ENCODE measurements at regions not wholly inside any gene's neighbourhood (a gene's known extent, or its start where the extent isn't known, plus 50 kb on each side); places are given as distances from the start of the nearest gene placed in this dataset.

- in situ Hi-C loops (cut with MboI; ENCODE audit: low sequenced_read_pairs in 4 of 4), result no loop called here
- peaks cover 0 to 7% of the 10 kb centered on the region in 2 donors for H3K4me1 ChIP-seq
- DNase-seq (no peak), ATAC-seq (no peak)
- intact Hi-C loops (cut with DNase I; ENCODE audit: low total_unique reads), result no loop called here
- no peak overlapping the region for H3K27ac ChIP-seq
- no peaks in the 10 kb centered on the region for H3K9me3 ChIP-seq
- TF ChIP-seq POLR2A (IDR thresholded peaks at IDR 0.05), result no peak
- TF ChIP-seq, protein P1, sequence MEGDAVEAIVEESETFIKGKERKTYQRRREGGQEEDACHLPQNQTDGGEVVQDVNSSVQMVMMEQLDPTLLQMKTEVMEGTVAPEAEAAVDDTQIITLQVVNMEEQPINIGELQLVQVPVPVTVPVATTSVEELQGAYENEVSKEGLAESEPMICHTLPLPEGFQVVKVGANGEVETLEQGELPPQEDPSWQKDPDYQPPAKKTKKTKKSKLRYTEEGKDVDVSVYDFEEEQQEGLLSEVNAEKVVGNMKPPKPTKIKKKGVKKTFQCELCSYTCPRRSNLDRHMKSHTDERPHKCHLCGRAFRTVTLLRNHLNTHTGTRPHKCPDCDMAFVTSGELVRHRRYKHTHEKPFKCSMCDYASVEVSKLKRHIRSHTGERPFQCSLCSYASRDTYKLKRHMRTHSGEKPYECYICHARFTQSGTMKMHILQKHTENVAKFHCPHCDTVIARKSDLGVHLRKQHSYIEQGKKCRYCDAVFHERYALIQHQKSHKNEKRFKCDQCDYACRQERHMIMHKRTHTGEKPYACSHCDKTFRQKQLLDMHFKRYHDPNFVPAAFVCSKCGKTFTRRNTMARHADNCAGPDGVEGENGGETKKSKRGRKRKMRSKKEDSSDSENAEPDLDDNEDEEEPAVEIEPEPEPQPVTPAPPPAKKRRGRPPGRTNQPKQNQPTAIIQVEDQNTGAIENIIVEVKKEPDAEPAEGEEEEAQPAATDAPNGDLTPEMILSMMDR (IDR thresholded peaks at IDR 0.05 in 4 of 5, conservative IDR thresholded peaks at IDR 0.05 in 1 of 5), result no peak
- H3K36me3 ChIP-seq, result no peaks in the 10 kb centered on the region
- H3K4me3 ChIP-seq, result no peak overlapping the region
- no peaks in the 10 kb centered on the region for H3K27me3 ChIP-seq
These were observed 370.6 kb upstream of the NAALADL2 start for GRCh38 chr3:174488527-174488926.

GRCh38 chr3:174495311-174495710 is 363.8 kb upstream of the NAALADL2 start:
- in situ Hi-C loops (cut with MboI; ENCODE audit: low sequenced_read_pairs in 4 of 4), result no loop called here
- no peak for TF ChIP-seq POLR2A (IDR thresholded peaks at IDR 0.05)
- TF ChIP-seq, protein P1 (IDR thresholded peaks at IDR 0.05 in 4 of 5, conservative IDR thresholded peaks at IDR 0.05 in 1 of 5), result no peak
- H3K27me3 ChIP-seq, result no peaks in the 10 kb centered on the region
- H3K4me1 ChIP-seq, result peaks cover 14 to 15% of the 10 kb centered on the region in 2 donors
- intact Hi-C loops (cut with DNase I; ENCODE audit: low total_unique reads), result no loop called here
- H3K36me3 ChIP-seq, result no peaks in the 10 kb centered on the region
- DNase-seq, result no peak
- ATAC-seq, result no peak
- no peak overlapping the region for H3K4me3 ChIP-seq
- H3K9me3 ChIP-seq, result no peaks in the 10 kb centered on the region
- H3K27ac ChIP-seq, result no peak overlapping the region

GRCh38 chr3:174495928-174496327 is 363.2 kb upstream of the NAALADL2 start:
- in situ Hi-C loops (cut with MboI; ENCODE audit: low sequenced_read_pairs in 4 of 4), result no loop called here
- Histone ChIP-seq H3K4me1 (peaks cover 14 to 15% of the 10 kb centered on the region in 2 donors), H3K4me3 (no peak overlapping the region), H3K27ac (no peak overlapping the region), H3K36me3 (no peaks in the 10 kb centered on the region), H3K9me3 (no peaks in the 10 kb centered on the region), H3K27me3 (no peaks in the 10 kb centered on the region)
- no peak for ATAC-seq
- intact Hi-C loops (cut with DNase I; ENCODE audit: low total_unique reads), result no loop called here
- DNase-seq, result no peak
- TF ChIP-seq, protein P1 (IDR thresholded peaks at IDR 0.05 in 4 of 5, conservative IDR thresholded peaks at IDR 0.05 in 1 of 5), result no peak
- no peak for TF ChIP-seq POLR2A (IDR thresholded peaks at IDR 0.05)

GRCh38 chr3:174498638-174499037 is 360.5 kb upstream of the NAALADL2 start:
- ATAC-seq (no peak), DNase-seq (no peak)
- Histone ChIP-seq H3K27ac (no peak overlapping the region), H3K4me3 (no peak overlapping the region), H3K9me3 (no peaks in the 10 kb centered on the region), H3K27me3 (no peaks in the 10 kb centered on the region), H3K36me3 (no peaks in the 10 kb centered on the region), H3K4me1 (peaks cover 7 to 15% of the 10 kb centered on the region in 2 donors)
- no peak for TF ChIP-seq POLR2A (IDR thresholded peaks at IDR 0.05)
- TF ChIP-seq, protein P1 (IDR thresholded peaks at IDR 0.05 in 4 of 5, conservative IDR thresholded peaks at IDR 0.05 in 1 of 5), result no peak
- intact Hi-C loops (cut with DNase I; ENCODE audit: low total_unique reads), result no loop called here
- in situ Hi-C loops (cut with MboI; ENCODE audit: low sequenced_read_pairs in 4 of 4), result no loop called here

DNA sequence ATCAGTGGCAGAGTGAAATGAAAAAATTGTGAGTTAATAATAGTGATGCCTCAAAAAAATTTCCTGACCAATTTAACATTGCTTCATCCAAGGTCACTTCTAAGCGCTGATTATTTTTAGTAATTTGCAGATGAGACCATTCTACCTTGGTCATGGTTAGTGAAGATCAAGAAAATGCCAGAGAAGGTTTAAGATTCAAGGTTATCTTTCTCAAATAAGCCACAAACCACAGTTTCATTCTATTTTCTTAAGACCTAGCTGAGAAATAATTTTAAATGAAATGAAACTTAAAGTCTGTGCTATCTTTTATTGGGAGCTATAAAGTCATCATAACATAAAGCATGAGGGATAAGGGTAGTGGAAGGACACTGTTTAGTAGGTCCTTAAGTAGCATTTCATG is 353.9 kb upstream of the NAALADL2 start:
- DNase-seq (no peak), ATAC-seq (no peak)
- TF ChIP-seq, protein P1 (IDR thresholded peaks at IDR 0.05 in 4 of 5, conservative IDR thresholded peaks at IDR 0.05 in 1 of 5), result no peak
- TF ChIP-seq POLR2A (IDR thresholded peaks at IDR 0.05), result no peak
- no peak overlapping the region for H3K4me3 ChIP-seq
- H3K36me3 ChIP-seq, result no peaks in the 10 kb centered on the region
- in situ Hi-C loops (cut with MboI; ENCODE audit: low sequenced_read_pairs in 4 of 4), result no loop called here
- intact Hi-C loops (cut with DNase I; ENCODE audit: low total_unique reads), result no loop called here
- H3K9me3 ChIP-seq, result no peaks in the 10 kb centered on the region
- H3K27me3 ChIP-seq, result no peaks in the 10 kb centered on the region
- no peaks in the 10 kb centered on the region for H3K4me1 ChIP-seq
- no peak overlapping the region for H3K27ac ChIP-seq

All from gastrocnemius medialis (tissue), 4 donors.